OCI-LY1 (cell line): ENCODE measurements at regions not wholly inside any gene's neighbourhood (a gene's known extent, or its start where the extent isn't known, plus 50 kb on each side); places are given as distances from the start of the nearest gene placed in this dataset.

Source experiments
- CTCF ChIP-seq: fragments of 200-600 bp; sonication (generic), shearing (Covaris generic); IDR thresholded peaks from 2 replicates; pipeline ENCODE4 v1.5.1; 2017; ENCODE audit warnings: mild to moderate bottlenecking, antibody characterized with exemption, low read length, moderate library complexity, mixed read lengths
- EZH2 ChIP-seq: fragments of 200-600 bp; sonication (generic), shearing (Covaris generic); IDR thresholded peaks from 2 replicates; pipeline ENCODE4 v1.8.0; 2017; ENCODE audit warnings: borderline replicate concordance, mixed run types, mild to moderate bottlenecking, antibody characterized with exemption, low read length, moderate library complexity, mixed read lengths

- TF ChIP-seq CTCF: no peak
- no peak for TF ChIP-seq EZH2
Observed at GRCh38 chr13:99624936-99625540, 123.8 kb downstream of the TM9SF2 start.
